ENCODE measurements at regions not wholly inside any gene's neighbourhood (a gene's known extent, or its start where the extent isn't known, plus 50 kb on each side); places are given as distances from the start of the nearest gene placed in this dataset.

DNA sequence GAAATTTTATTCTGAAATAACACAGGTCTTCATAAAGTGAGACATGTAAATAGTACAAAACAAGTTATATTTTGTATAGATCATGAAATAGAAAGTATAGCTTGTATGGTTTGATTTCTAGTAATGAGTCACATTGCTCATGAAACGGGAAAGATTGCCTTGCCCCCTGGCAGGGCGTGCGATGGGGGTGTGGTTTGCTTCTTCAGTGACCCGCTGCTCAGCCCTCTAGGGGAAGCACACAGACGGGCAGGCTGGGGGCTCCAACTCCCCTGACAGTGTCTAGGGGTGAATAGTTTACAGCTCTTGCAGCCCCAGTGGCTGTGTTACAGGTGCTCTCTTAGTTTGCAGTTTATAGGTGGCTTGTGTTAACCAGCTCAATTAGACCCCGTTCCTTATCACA, 170.5 kb upstream of the RGS17 start:
- TF ChIP-seq, protein P1, sequence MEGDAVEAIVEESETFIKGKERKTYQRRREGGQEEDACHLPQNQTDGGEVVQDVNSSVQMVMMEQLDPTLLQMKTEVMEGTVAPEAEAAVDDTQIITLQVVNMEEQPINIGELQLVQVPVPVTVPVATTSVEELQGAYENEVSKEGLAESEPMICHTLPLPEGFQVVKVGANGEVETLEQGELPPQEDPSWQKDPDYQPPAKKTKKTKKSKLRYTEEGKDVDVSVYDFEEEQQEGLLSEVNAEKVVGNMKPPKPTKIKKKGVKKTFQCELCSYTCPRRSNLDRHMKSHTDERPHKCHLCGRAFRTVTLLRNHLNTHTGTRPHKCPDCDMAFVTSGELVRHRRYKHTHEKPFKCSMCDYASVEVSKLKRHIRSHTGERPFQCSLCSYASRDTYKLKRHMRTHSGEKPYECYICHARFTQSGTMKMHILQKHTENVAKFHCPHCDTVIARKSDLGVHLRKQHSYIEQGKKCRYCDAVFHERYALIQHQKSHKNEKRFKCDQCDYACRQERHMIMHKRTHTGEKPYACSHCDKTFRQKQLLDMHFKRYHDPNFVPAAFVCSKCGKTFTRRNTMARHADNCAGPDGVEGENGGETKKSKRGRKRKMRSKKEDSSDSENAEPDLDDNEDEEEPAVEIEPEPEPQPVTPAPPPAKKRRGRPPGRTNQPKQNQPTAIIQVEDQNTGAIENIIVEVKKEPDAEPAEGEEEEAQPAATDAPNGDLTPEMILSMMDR (IDR thresholded peaks at IDR 0.05; ENCODE audit: insufficient read depth, low read depth, low read length), result no peak
- TF ChIP-seq EZH2 (IDR thresholded peaks at IDR 0.05; ENCODE audit: insufficient read depth, low read length), result no peak
